ENCODE measurements at regions not wholly inside any gene's neighbourhood (a gene's known extent, or its start where the extent isn't known, plus 50 kb on each side); places are given as distances from the start of the nearest gene placed in this dataset.

GRCh38 chr2:3073041-3073595, 304.5 kb downstream of the EIPR1 start:
- RAD21 ChIA-PET (ENCODE audit: low non-redundant PET in 1 of 2, low total read pairs in 2 of 2, uncharacterized antibody in 2 of 2, unreplicated experiment in 2 of 2) = no interaction called here
- DNase-seq (ENCODE audit: low read depth, low spot score) = no peak
- POLR2A ChIA-PET = no interaction called here
- CTCF ChIA-PET = no interaction called here
- intact Hi-C loops (cut with micrococcal nuclease) = no loop called here
- Histone ChIP-seq H3K4me1 (ENCODE audit: control insufficient read depth in 1 of 2, insufficient read depth in 2 of 2, low read length in 2 of 2) (no peaks in the 10 kb centered on the region), H3K9me3 (ENCODE audit: control insufficient read depth in 1 of 2, insufficient read depth in 1 of 2, low read depth in 1 of 2, low read length in 2 of 2) (no peaks in the 10 kb centered on the region), H3K9me2 (ENCODE audit: insufficient read depth) (no peaks in the 10 kb centered on the region), H3K4me2 (ENCODE audit: low read length) (no peak overlapping the region), H4K20me1 (ENCODE audit: insufficient read depth) (no peaks in the 10 kb centered on the region), H3K4me3 (replicated peaks in 1 of 2; ENCODE audit: low read depth in 1 of 2, low read length in 2 of 2) (no peak overlapping the region), H3K27me3 (ENCODE audit: insufficient read depth, low read length) (peaks cover 47% of the 10 kb centered on the region), H3K27ac (ENCODE audit: low read depth, low read length) (no peak overlapping the region), H3K9ac (ENCODE audit: low read length) (no peak overlapping the region), H3K36me3 (ENCODE audit: control insufficient read depth in 1 of 2, insufficient read depth in 2 of 2, low read length in 2 of 2) (no peaks in the 10 kb centered on the region), H2AFZ (ENCODE audit: low read depth, low read length, poor library complexity, severe bottlenecking) (no peak overlapping the region), H3K79me2 (ENCODE audit: insufficient read depth, low read length) (no peaks in the 10 kb centered on the region)
- no TSS peak for BruUV-seq (replicated peaks)
- ATAC-seq = no peak
- TF ChIP-seq ZBTB33 (IDR thresholded peaks at IDR 0.05; ENCODE audit: extremely low read depth, insufficient replicate concordance, low read length) = no peak
- no peak for TF ChIP-seq POLR2A (IDR thresholded peaks at IDR 0.05; ENCODE audit: borderline replicate concordance, extremely low read depth, insufficient read depth, insufficient read length)
- TF ChIP-seq SRF (IDR thresholded peaks at IDR 0.05; ENCODE audit: low read depth) = no peak
- TF ChIP-seq SIN3A (IDR thresholded peaks at IDR 0.05; ENCODE audit: low read depth) = no peak
- no peak for TF ChIP-seq EGR1 (IDR thresholded peaks at IDR 0.05; ENCODE audit: low read depth)
- no peak for TF ChIP-seq REST (IDR thresholded peaks at IDR 0.05; ENCODE audit: low read depth)
- no peak for TF ChIP-seq ZFX (IDR thresholded peaks at IDR 0.05)
- no peak for TF ChIP-seq YY1 (IDR thresholded peaks at IDR 0.05; ENCODE audit: extremely low read depth, insufficient replicate concordance, low read depth, low read length)
- TF ChIP-seq ELF1 (IDR thresholded peaks at IDR 0.05; ENCODE audit: borderline replicate concordance, low read depth) = no peak
- TF ChIP-seq ZNF274 (IDR thresholded peaks at IDR 0.05; ENCODE audit: low read depth, low read length) = no peak
- TF ChIP-seq RAD21 (IDR thresholded peaks at IDR 0.05; ENCODE audit: low read depth) = no peak
- TF ChIP-seq POLR2AphosphoS5 (IDR thresholded peaks at IDR 0.05; ENCODE audit: low read depth, low read length) = no peak
- TF ChIP-seq TCF7L2 (IDR thresholded peaks at IDR 0.05; ENCODE audit: borderline replicate concordance, extremely low read depth, insufficient read depth, insufficient read length) = no peak
- no peak for TF ChIP-seq FOSL1 (IDR thresholded peaks at IDR 0.05; ENCODE audit: low read depth)
- TF ChIP-seq JUND (IDR thresholded peaks at IDR 0.05) = no peak
- TF ChIP-seq, protein P1, sequence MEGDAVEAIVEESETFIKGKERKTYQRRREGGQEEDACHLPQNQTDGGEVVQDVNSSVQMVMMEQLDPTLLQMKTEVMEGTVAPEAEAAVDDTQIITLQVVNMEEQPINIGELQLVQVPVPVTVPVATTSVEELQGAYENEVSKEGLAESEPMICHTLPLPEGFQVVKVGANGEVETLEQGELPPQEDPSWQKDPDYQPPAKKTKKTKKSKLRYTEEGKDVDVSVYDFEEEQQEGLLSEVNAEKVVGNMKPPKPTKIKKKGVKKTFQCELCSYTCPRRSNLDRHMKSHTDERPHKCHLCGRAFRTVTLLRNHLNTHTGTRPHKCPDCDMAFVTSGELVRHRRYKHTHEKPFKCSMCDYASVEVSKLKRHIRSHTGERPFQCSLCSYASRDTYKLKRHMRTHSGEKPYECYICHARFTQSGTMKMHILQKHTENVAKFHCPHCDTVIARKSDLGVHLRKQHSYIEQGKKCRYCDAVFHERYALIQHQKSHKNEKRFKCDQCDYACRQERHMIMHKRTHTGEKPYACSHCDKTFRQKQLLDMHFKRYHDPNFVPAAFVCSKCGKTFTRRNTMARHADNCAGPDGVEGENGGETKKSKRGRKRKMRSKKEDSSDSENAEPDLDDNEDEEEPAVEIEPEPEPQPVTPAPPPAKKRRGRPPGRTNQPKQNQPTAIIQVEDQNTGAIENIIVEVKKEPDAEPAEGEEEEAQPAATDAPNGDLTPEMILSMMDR (IDR thresholded peaks at IDR 0.05 in 2 of 3, conservative IDR thresholded peaks at IDR 0.05 in 1 of 3; ENCODE audit: borderline replicate concordance in 1 of 3, insufficient read depth in 1 of 3, low read depth in 2 of 3, low read length in 2 of 3) = no peak
- no peak for TF ChIP-seq SP1 (IDR thresholded peaks at IDR 0.05; ENCODE audit: low read depth)
- no peak for TF ChIP-seq EZH2 (IDR thresholded peaks at IDR 0.05)
- TF ChIP-seq MAX (IDR thresholded peaks at IDR 0.05) = no peak
- no peak for TF ChIP-seq EZH2phosphoT487 (IDR thresholded peaks at IDR 0.05; ENCODE audit: borderline replicate concordance)

Data from HCT116 (cell line).